ENCODE measurements at regions not wholly inside any gene's neighbourhood (a gene's known extent, or its start where the extent isn't known, plus 50 kb on each side); places are given as distances from the start of the nearest gene placed in this dataset.

- H3K27me3 ChIP-seq (replicated peaks; ENCODE audit: insufficient read depth): no peaks in the 10 kb centered on the region
- no peak overlapping the region for H3K9ac ChIP-seq
- peak; percentile 47 for DNase-seq
- no peaks in the 10 kb centered on the region for H3K36me3 ChIP-seq (ENCODE audit: low read depth)
- no peaks in the 10 kb centered on the region for H3K9me3 ChIP-seq (ENCODE audit: low read depth)
- H2AFZ ChIP-seq: no peak overlapping the region
- no peaks in the 10 kb centered on the region for H3K9me2 ChIP-seq (ENCODE audit: insufficient read depth)
- H3K4me1 ChIP-seq (ENCODE audit: insufficient read depth): peaks cover 38% of the 10 kb centered on the region
- 39 to 45% methylated on average over 23 to 29 of the region's 41 CpGs for WGBS, 2 experiments (ENCODE audit: low coverage in 1 of 2, low lambda C conversion rate in 2 of 2, missing lambda C conversion rate in 2 of 2)
- H3K79me2 ChIP-seq (ENCODE audit: insufficient read depth): no peaks in the 10 kb centered on the region
- no peak overlapping the region for H3K4me3 ChIP-seq
- H3F3A ChIP-seq (ENCODE audit: insufficient read depth): peaks cover 24% of the 10 kb centered on the region; the same call in 1 of the 2 replicates
- H4K20me1 ChIP-seq (ENCODE audit: insufficient read depth): no peaks in the 10 kb centered on the region
- in situ Hi-C loops (cut with MboI): no loop called here
- TF ChIP-seq EZH2 (IDR thresholded peaks at IDR 0.05; ENCODE audit: insufficient read depth, poor library complexity, severe bottlenecking) (no peak), EZH2phosphoT487 (IDR thresholded peaks at IDR 0.05; ENCODE audit: insufficient read depth, low read depth) (no peak)
- H3K4me2 ChIP-seq (ENCODE audit: unreplicated experiment): no peak overlapping the region
- no peak overlapping the region for H3K27ac ChIP-seq
These were observed 49.9 kb upstream of the LAPTM5 start for GRCh38 chr1:30807318-30808066.

Measured in GM23248 (cell line).